ENCODE measurements at regions not wholly inside any gene's neighbourhood (a gene's known extent, or its start where the extent isn't known, plus 50 kb on each side); places are given as distances from the start of the nearest gene placed in this dataset.
A peak's percentile ranks its signal among the peaks of the same experiment; 100 is the strongest.

- TF ChIP-seq CTCF (IDR thresholded peaks at IDR 0.05) = no peak
- TF ChIP-seq POLR2A (IDR thresholded peaks at IDR 0.05) = no peak
- TF ChIP-seq POLR2AphosphoS5 (IDR thresholded peaks at IDR 0.05; ENCODE audit: insufficient read depth in 1 of 2, low read depth in 1 of 2) = peak; percentile 26 to 27
These were observed 501.7 kb downstream of the SHQ1 start for GRCh38 chr3:72346526-72346926.

Data from vagina (tissue), 2 donors.